OCI-LY1 (cell line): ENCODE measurements at regions not wholly inside any gene's neighbourhood (a gene's known extent, or its start where the extent isn't known, plus 50 kb on each side); places are given as distances from the start of the nearest gene placed in this dataset.

Experiments
- H2AFZ ChIP-seq: fragments of 200-600 bp; sonication (generic), shearing (Covaris generic); 2 replicates; pipeline ENCODE4 v1.6.0; 2014; ENCODE audit warnings: antibody characterized with exemption, mild to moderate bottlenecking, low read length
- H3F3A ChIP-seq: fragments of 200-600 bp; sonication (generic), shearing (Covaris generic); 2 replicates; pipeline ENCODE4 v1.6.0; 2014; ENCODE audit warnings: mild to moderate bottlenecking, antibody characterized with exemption, low read length, moderate library complexity; ENCODE audit not compliant: insufficient read depth
- H3K27ac ChIP-seq: fragments of 200-600 bp; sonication (generic); 2 replicates; pipeline ENCODE4 v1.5.1; 2014; ENCODE audit warnings: low read length, mixed run types, mild to moderate bottlenecking, low read depth; ENCODE audit not compliant: poor library complexity, severe bottlenecking
- H3K27me3 ChIP-seq: fragments of 200-600 bp; sonication (generic); 2 replicates; pipeline ENCODE4 v1.6.0; 2014; ENCODE audit warnings: antibody characterized with exemption, mild to moderate bottlenecking, low read length, moderate library complexity; ENCODE audit not compliant: insufficient read depth
- H3K36me3 ChIP-seq: fragments of 200-600 bp; sonication (generic); 2 replicates; pipeline ENCODE4 v1.6.1; 2014; ENCODE audit warnings: mild to moderate bottlenecking, antibody characterized with exemption, low read length, moderate library complexity, mixed read lengths; ENCODE audit not compliant: insufficient read depth
- H3K4me1 ChIP-seq: fragments of 200-600 bp; sonication (generic); 2 replicates; pipeline ENCODE4 v1.5.1; 2014; ENCODE audit warnings: mild to moderate bottlenecking, low read length, moderate library complexity; ENCODE audit not compliant: insufficient read depth, severe bottlenecking
- H3K4me2 ChIP-seq: fragments of 200-600 bp; sonication (generic), shearing (Covaris generic); 2 replicates; pipeline ENCODE4 v1.6.1; 2014; ENCODE audit warnings: low read length
- H3K4me3 ChIP-seq: fragments of 200-600 bp; sonication (generic); 2 replicates; pipeline ENCODE4 v1.5.1; 2014; ENCODE audit warnings: low read length, low read depth, mild to moderate bottlenecking, mixed read lengths; ENCODE audit not compliant: poor library complexity, severe bottlenecking
- H3K79me2 ChIP-seq: fragments of 200-600 bp; shearing (Covaris generic); 2 replicates; pipeline ENCODE4 v1.6.1; 2016; ENCODE audit warnings: mixed run types, low read length, mixed read lengths; ENCODE audit not compliant: insufficient read depth
- H3K9ac ChIP-seq: fragments of 200-600 bp; sonication (generic), shearing (Covaris generic); 2 replicates; pipeline ENCODE4 v1.6.1; 2014; ENCODE audit warnings: mild to moderate bottlenecking, low read length, mixed read lengths
- H3K9me2 ChIP-seq: fragments of 200-600 bp; sonication (generic), shearing (Covaris generic); 2 replicates; pipeline ENCODE4 v1.6.1; 2014; ENCODE audit warnings: low read depth, mild to moderate bottlenecking, low read length, mixed read lengths
- H3K9me3 ChIP-seq: fragments of 200-600 bp; shearing (Covaris generic); 2 replicates; pipeline ENCODE4 v1.6.1; 2014; ENCODE audit warnings: low read length, mixed read lengths
- H4K20me1 ChIP-seq: fragments of 200-600 bp; sonication (generic), shearing (Covaris generic); 2 replicates; pipeline ENCODE4 v1.6.0; 2016; ENCODE audit warnings: mild to moderate bottlenecking, low read length; ENCODE audit not compliant: insufficient read depth
- CTCF ChIP-seq: fragments of 200-600 bp; sonication (generic), shearing (Covaris generic); IDR thresholded peaks from 2 replicates; pipeline ENCODE4 v1.5.1; 2017; ENCODE audit warnings: mild to moderate bottlenecking, antibody characterized with exemption, low read length, moderate library complexity, mixed read lengths
- EZH2 ChIP-seq: fragments of 200-600 bp; sonication (generic), shearing (Covaris generic); IDR thresholded peaks from 2 replicates; pipeline ENCODE4 v1.8.0; 2017; ENCODE audit warnings: borderline replicate concordance, mixed run types, mild to moderate bottlenecking, antibody characterized with exemption, low read length, moderate library complexity, mixed read lengths

GRCh38 chr13:31908696-31909411 is 122.7 kb upstream of the FRY start:
- Histone ChIP-seq H3K4me3 (no peak overlapping the region), H3F3A (no peaks in the 10 kb centered on the region), H3K27ac (no peak overlapping the region), H3K79me2 (no peaks in the 10 kb centered on the region), H3K4me1 (no peaks in the 10 kb centered on the region), H3K27me3 (no peaks in the 10 kb centered on the region), H3K9me2 (no peaks in the 10 kb centered on the region), H3K4me2 (no peak overlapping the region), H3K36me3 (no peaks in the 10 kb centered on the region), H3K9ac (no peak overlapping the region), H2AFZ (no peak overlapping the region), H3K9me3 (no peaks in the 10 kb centered on the region), H4K20me1 (no peaks in the 10 kb centered on the region)
- TF ChIP-seq EZH2, result no peak
- TF ChIP-seq CTCF, result no peak

- Histone ChIP-seq H3K27me3 (no peaks in the 10 kb centered on the region; the same call in 1 of the 2 replicates), H3K79me2 (no peaks in the 10 kb centered on the region), H3K9me2 (no peaks in the 10 kb centered on the region), H3K4me3 (no peak overlapping the region), H3K9ac (no peak overlapping the region), H3K27ac (no peak overlapping the region), H3F3A (no peaks in the 10 kb centered on the region), H3K4me1 (no peaks in the 10 kb centered on the region), H3K4me2 (no peak overlapping the region), H2AFZ (no peak overlapping the region), H3K9me3 (no peaks in the 10 kb centered on the region), H4K20me1 (no peaks in the 10 kb centered on the region), H3K36me3 (no peaks in the 10 kb centered on the region)
- TF ChIP-seq CTCF (peak; percentile 81), EZH2 (no peak)
These were observed 121.6 kb upstream of the FRY start for GRCh38 chr13:31909864-31910551.

GRCh38 chr13:31910633-31911032 is 120.9 kb upstream of the FRY start:
- no peaks in the 10 kb centered on the region for H3K9me2 ChIP-seq
- H3K79me2 ChIP-seq, result no peaks in the 10 kb centered on the region
- H3K4me1 ChIP-seq, result no peaks in the 10 kb centered on the region
- H3K27me3 ChIP-seq, result no peaks in the 10 kb centered on the region; the same call in 1 of the 2 replicates
- no peak overlapping the region for H3K4me3 ChIP-seq
- no peak overlapping the region for H3K4me2 ChIP-seq
- H3K9ac ChIP-seq, result no peak overlapping the region
- no peak overlapping the region for H3K27ac ChIP-seq
- TF ChIP-seq CTCF (no peak), EZH2 (no peak)
- H2AFZ ChIP-seq, result no peak overlapping the region
- H4K20me1 ChIP-seq, result no peaks in the 10 kb centered on the region
- H3K36me3 ChIP-seq, result no peaks in the 10 kb centered on the region
- no peaks in the 10 kb centered on the region for H3K9me3 ChIP-seq
- H3F3A ChIP-seq, result no peaks in the 10 kb centered on the region
